ENCODE measurements at regions not wholly inside any gene's neighbourhood (a gene's known extent, or its start where the extent isn't known, plus 50 kb on each side); places are given as distances from the start of the nearest gene placed in this dataset.
"Not testable (repeated sequence)": the region's sequence is repeated elsewhere in the genome, so short reads cannot be mapped to it uniquely, and the experiment has no call there.

- not testable (repeated sequence) for H3K27ac Mint-ChIP-seq, H3K4me3 Mint-ChIP-seq, DNase-seq, H3K4me1 Mint-ChIP-seq, H3K27me3 Mint-ChIP-seq, H3K9me3 Mint-ChIP-seq
- peak; percentile 75 for ATAC-seq
Measured at GRCh38 chr15:22519213-22519612, 60.5 kb downstream of the GOLGA6L22 start.

GRCh38 chr15:22526537-22526936 is 67.8 kb downstream of the GOLGA6L22 start:
- not testable (repeated sequence) for H3K27me3 Mint-ChIP-seq, H3K4me1 Mint-ChIP-seq, H3K4me3 Mint-ChIP-seq, H3K27ac Mint-ChIP-seq, H3K9me3 Mint-ChIP-seq, ATAC-seq, DNase-seq

- ATAC-seq, H3K4me1 Mint-ChIP-seq, H3K27ac Mint-ChIP-seq, H3K4me3 Mint-ChIP-seq, DNase-seq, H3K27me3 Mint-ChIP-seq, H3K9me3 Mint-ChIP-seq: not testable (repeated sequence)
Measured at GRCh38 chr15:22527016-22527415, 68.3 kb downstream of the GOLGA6L22 start.

- not testable (repeated sequence) for H3K9me3 Mint-ChIP-seq, H3K27ac Mint-ChIP-seq, ATAC-seq, H3K4me1 Mint-ChIP-seq, DNase-seq, H3K4me3 Mint-ChIP-seq, H3K27me3 Mint-ChIP-seq
Measured at GRCh38 chr15:22529200-22529599, 70.5 kb downstream of the GOLGA6L22 start.

GRCh38 chr15:22559701-22560100 is 101.0 kb downstream of the GOLGA6L22 start:
- not testable (repeated sequence) for DNase-seq, H3K27me3 Mint-ChIP-seq, H3K27ac Mint-ChIP-seq, ATAC-seq, H3K9me3 Mint-ChIP-seq, H3K4me1 Mint-ChIP-seq, H3K4me3 Mint-ChIP-seq

- H3K4me3 Mint-ChIP-seq, H3K4me1 Mint-ChIP-seq, H3K27ac Mint-ChIP-seq, DNase-seq, ATAC-seq, H3K9me3 Mint-ChIP-seq, H3K27me3 Mint-ChIP-seq: not testable (repeated sequence)
Measured at GRCh38 chr15:22561716-22562115, 103.0 kb downstream of the GOLGA6L22 start.

GRCh38 chr15:22566510-22566909 is 107.8 kb downstream of the GOLGA6L22 start:
- not testable (repeated sequence) for H3K9me3 Mint-ChIP-seq, H3K27me3 Mint-ChIP-seq, DNase-seq, H3K4me1 Mint-ChIP-seq, ATAC-seq, H3K4me3 Mint-ChIP-seq, H3K27ac Mint-ChIP-seq

- not testable (repeated sequence) for H3K27me3 Mint-ChIP-seq, ATAC-seq, H3K4me1 Mint-ChIP-seq, H3K27ac Mint-ChIP-seq, H3K4me3 Mint-ChIP-seq, DNase-seq, H3K9me3 Mint-ChIP-seq
Measured at GRCh38 chr15:22569486-22569885, 110.8 kb downstream of the GOLGA6L22 start.

GRCh38 chr15:22572152-22572735 is 113.5 kb downstream of the GOLGA6L22 start:
- H3K4me1 Mint-ChIP-seq, H3K27me3 Mint-ChIP-seq, H3K9me3 Mint-ChIP-seq, H3K27ac Mint-ChIP-seq, DNase-seq, H3K4me3 Mint-ChIP-seq: not testable (repeated sequence)
- ATAC-seq, result peak; percentile 49

GRCh38 chr15:22572792-22573191 is 114.1 kb downstream of the GOLGA6L22 start:
- H3K27ac Mint-ChIP-seq, ATAC-seq, DNase-seq, H3K4me1 Mint-ChIP-seq, H3K4me3 Mint-ChIP-seq, H3K27me3 Mint-ChIP-seq, H3K9me3 Mint-ChIP-seq: not testable (repeated sequence)

GRCh38 chr15:22577828-22578227 is 119.1 kb downstream of the GOLGA6L22 start:
- peak; percentile 85 for ATAC-seq
- not testable (repeated sequence) for H3K9me3 Mint-ChIP-seq, H3K27me3 Mint-ChIP-seq, H3K4me1 Mint-ChIP-seq, H3K4me3 Mint-ChIP-seq, H3K27ac Mint-ChIP-seq, DNase-seq

- ATAC-seq, H3K27me3 Mint-ChIP-seq, H3K4me3 Mint-ChIP-seq, H3K9me3 Mint-ChIP-seq, H3K4me1 Mint-ChIP-seq, H3K27ac Mint-ChIP-seq, DNase-seq: not testable (repeated sequence)
Measured at GRCh38 chr15:22579213-22579612, 120.5 kb downstream of the GOLGA6L22 start.

GRCh38 chr15:22587391-22587790 is 128.7 kb downstream of the GOLGA6L22 start:
- H3K9me3 Mint-ChIP-seq, result not testable (repeated sequence)

GRCh38 chr15:22598552-22598951 is 139.8 kb downstream of the GOLGA6L22 start:
- not testable (repeated sequence) for H3K4me3 Mint-ChIP-seq, H3K4me1 Mint-ChIP-seq, DNase-seq, H3K27me3 Mint-ChIP-seq, H3K27ac Mint-ChIP-seq, ATAC-seq, H3K9me3 Mint-ChIP-seq

More at GRCh38 chr15:22587391-22587790, 128.7 kb downstream of the GOLGA6L22 start:
- not testable (repeated sequence) for H3K4me3 Mint-ChIP-seq, DNase-seq, ATAC-seq, H3K27me3 Mint-ChIP-seq, H3K27ac Mint-ChIP-seq, H3K4me1 Mint-ChIP-seq

- H3K9me3 Mint-ChIP-seq, H3K4me3 Mint-ChIP-seq, DNase-seq, H3K4me1 Mint-ChIP-seq, ATAC-seq, H3K27ac Mint-ChIP-seq, H3K27me3 Mint-ChIP-seq: not testable (repeated sequence)
Measured at GRCh38 chr15:22599526-22600320, 141.0 kb downstream of the GOLGA6L22 start.

GRCh38 chr15:22616976-22617375 is 158.3 kb downstream of the GOLGA6L22 start:
- H3K4me1 Mint-ChIP-seq, H3K27me3 Mint-ChIP-seq, ATAC-seq, H3K9me3 Mint-ChIP-seq, H3K4me3 Mint-ChIP-seq, DNase-seq, H3K27ac Mint-ChIP-seq: not testable (repeated sequence)

Measured in stimulated activated naive CD8-positive, alpha-beta T cell treated with anti-CD3 and anti-CD28 coated beads, Interleukin-15, amount 100 ng/mL, for 72 hours (primary cell).